Esophagus muscularis mucosa (tissue), 4 donors: ENCODE measurements at regions not wholly inside any gene's neighbourhood (a gene's known extent, or its start where the extent isn't known, plus 50 kb on each side); places are given as distances from the start of the nearest gene placed in this dataset.

Source experiments
- CTCF ChIP-seq, 3 experiments: fragments of 200-600 bp in 2 of 3; fragments of 450-650 bp in 1 of 3; sonication (generic) in 2 of 3; IDR thresholded peaks; one replicate each; pipeline ENCODE4 v1.5.1; 2017 to 2019; ENCODE audit warnings: antibody characterized with exemption in 3 of 3, mild to moderate bottlenecking in 2 of 3, moderate library complexity in 1 of 3
- EP300 ChIP-seq: sonication (generic); formaldehyde crosslinking; IDR thresholded peaks from one replicate; pipeline ENCODE4 v1.6.1; 2017; ENCODE audit warnings: antibody characterized with exemption
- POLR2A ChIP-seq: fragments of 450-650 bp; IDR thresholded peaks from one replicate; pipeline ENCODE4 v1.6.1; 2017; ENCODE audit warnings: antibody characterized with exemption, moderate library complexity, mild to moderate bottlenecking, low read depth
- POLR2AphosphoS5 ChIP-seq, 2 donors: sonication (generic); formaldehyde crosslinking; IDR thresholded peaks; one replicate each; pipeline ENCODE4 v1.6.1; 2017; ENCODE audit warnings: antibody characterized with exemption in 2 of 2

- TF ChIP-seq CTCF (IDR thresholded peaks at IDR 0.05): no peak
- no peak for TF ChIP-seq POLR2A
- TF ChIP-seq POLR2AphosphoS5 (IDR thresholded peaks at IDR 0.05): no peak
- TF ChIP-seq EP300: no peak
Observed at GRCh38 chr4:96598465-96598864, 758.6 kb downstream of the PDHA2 start.
